GM19238 (cell line): ENCODE measurements at regions not wholly inside any gene's neighbourhood (a gene's known extent, or its start where the extent isn't known, plus 50 kb on each side); places are given as distances from the start of the nearest gene placed in this dataset.

ENCODE experiments used
- DNase-seq: peaks from one replicate; pipeline ENCODE4 v3.0.0; 2011; ENCODE audit warnings: low spot score; ENCODE audit not compliant: insufficient read length

- DNase-seq, result no peak
Observed at GRCh38 chr2:49262801-49263560, 108.7 kb upstream of the FSHR start.

DNA sequence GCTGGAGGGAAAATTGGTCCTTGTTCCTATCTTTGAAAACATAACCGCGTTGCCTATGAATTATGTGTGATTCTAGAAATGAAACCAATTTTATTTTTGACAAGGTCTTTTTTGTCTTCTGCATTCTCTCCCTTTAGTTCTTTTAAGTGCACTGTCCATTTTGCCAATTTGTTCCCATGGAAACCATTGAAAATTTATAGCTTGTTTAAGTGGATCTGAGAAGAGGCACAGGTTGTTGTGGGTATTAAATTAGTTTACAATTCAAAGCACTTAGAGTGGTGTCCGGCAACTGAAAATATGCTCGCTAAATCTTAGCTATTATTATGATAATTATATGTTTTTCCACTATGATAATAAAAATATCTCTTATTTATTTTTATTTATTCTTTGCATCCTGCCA, 107.5 kb upstream of the FSHR start:
- no peak for DNase-seq

DNA sequence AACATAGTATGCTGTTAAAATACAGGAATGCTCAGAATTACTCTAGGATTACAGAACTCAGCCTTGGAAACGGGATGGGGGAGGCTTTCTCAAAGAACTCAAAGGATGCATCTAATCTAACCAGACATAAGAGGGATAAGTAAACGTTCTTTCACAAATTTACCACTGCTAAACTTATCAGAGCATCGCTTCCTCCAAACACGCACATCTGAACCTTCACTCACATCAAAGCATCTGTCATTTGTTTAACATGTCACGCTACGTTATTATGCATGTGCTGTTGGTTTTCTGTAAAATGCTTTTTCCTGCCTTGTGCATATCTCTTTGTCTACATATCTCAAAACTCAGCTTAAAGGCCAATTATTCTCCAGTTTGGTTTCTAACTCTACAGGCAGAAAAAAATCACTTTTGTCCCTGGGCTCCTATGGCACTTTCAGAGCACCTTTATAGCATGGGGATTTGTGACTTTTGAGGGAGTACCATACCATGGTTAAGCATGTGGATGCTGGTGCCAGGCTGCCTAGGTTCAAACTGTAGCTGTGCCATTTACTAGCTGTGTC, 106.7 kb upstream of the FSHR start:
- no peak for DNase-seq

GRCh38 chr2:49259926-49260325, 105.6 kb upstream of the FSHR start:
- no peak for DNase-seq

GRCh38 chr2:49255409-49255971, 101.2 kb upstream of the FSHR start:
- no peak for DNase-seq

DNA sequence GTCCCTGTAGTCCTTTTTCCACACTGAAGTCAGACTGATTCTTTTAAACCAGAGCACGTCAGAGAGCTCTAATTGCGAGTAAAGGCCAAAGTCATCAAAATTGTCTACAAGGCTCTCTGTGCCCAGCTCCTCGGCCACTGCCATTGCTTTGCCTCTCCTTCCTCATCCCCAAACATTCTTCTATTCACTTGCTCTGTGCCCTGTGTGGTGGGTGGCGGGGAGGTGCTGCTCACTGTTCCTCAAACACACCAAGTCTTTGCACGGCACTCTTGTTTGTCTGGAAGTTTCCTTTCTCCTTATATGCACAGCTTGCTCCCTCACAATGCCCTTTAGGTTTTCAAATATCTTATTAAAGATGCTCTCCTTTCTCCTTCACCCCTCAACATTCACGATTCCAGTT, 100.1 kb upstream of the FSHR start:
- DNase-seq, result no peak

GRCh38 chr2:49251766-49252165, 97.5 kb upstream of the FSHR start:
- DNase-seq, result no peak

GRCh38 chr2:49251251-49251650, 96.9 kb upstream of the FSHR start:
- DNase-seq, result no peak

DNA sequence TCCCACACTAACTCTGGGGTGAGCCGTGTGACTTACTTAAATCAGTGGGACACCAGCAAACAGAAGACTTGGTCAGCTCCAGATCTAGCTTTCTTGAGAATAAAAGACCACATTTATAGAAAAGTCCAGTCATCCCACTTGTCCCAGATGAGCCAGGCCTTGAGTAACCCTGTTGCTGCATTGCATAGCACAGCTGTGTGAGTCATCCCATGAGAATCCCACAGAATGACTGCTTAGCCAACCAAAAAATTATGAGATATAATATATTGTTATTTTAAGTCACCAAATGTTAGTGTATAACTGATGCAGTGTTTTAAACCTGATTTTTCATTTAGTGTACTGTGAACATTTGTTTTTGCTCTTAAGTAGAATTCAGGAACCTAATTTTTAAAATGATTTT, 94.2 kb upstream of the FSHR start:
- no peak for DNase-seq

GRCh38 chr2:49241991-49242390, 87.7 kb upstream of the FSHR start:
- no peak for DNase-seq

- DNase-seq, result no peak
Observed at GRCh38 chr2:49241501-49241900, 87.2 kb upstream of the FSHR start.

DNA sequence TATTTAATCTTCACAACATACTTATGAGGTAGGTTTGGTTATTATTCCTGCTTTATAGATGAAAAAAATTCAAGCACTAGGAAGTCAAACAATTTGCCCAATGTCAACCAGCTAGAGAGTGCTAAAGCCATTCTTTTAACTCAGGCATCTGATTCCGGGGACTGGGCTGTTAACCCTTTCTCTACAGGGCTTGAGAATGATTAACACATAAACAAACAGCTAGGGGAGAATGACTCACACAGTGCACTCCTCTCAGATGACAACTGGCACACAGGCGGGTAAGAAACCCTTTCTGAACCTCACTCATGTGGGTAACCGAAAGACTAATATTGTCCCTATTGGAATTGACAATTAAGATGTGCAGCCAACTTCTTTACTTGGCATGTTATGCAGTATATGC, 86.3 kb upstream of the FSHR start:
- DNase-seq, result no peak

GRCh38 chr2:49238604-49238960, 84.3 kb upstream of the FSHR start:
- no peak for DNase-seq

DNA sequence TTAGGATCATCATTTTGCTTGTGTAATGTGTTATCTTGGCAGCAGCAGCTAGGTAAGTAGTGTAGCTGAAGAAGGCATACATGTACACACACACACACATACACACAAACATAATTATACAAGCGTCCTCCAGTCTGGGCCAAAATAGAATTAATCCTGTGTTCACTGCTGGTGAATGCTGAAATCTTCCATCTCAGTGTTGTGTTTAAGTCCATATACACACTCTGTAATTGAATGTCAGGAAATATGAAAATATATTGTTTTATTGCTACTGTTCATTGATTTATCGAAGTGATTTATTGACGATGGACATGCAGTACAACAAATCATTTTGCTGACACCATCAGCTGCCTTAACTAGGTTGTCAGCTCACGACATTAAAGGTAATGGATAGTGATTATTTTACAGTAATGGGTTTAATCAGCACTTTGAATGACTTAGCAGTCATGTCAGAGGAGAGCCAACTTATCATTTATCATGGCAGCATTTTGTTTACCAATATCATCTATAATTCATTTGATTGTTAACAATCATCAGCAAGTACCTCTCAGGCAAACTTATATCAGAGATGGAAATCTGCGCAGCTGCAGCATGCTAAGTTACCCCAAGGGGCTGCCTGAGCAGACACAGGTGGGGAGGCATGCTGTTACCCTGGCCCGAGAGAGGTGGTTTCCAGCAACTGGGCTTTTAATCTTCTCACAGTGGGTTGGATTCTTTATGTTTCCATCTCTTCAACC, 83.7 kb upstream of the FSHR start:
- no peak for DNase-seq

GRCh38 chr2:49236316-49236715, 82.0 kb upstream of the FSHR start:
- no peak for DNase-seq

- no peak for DNase-seq
Observed at GRCh38 chr2:49226360-49226759, 72.0 kb upstream of the FSHR start.

DNA sequence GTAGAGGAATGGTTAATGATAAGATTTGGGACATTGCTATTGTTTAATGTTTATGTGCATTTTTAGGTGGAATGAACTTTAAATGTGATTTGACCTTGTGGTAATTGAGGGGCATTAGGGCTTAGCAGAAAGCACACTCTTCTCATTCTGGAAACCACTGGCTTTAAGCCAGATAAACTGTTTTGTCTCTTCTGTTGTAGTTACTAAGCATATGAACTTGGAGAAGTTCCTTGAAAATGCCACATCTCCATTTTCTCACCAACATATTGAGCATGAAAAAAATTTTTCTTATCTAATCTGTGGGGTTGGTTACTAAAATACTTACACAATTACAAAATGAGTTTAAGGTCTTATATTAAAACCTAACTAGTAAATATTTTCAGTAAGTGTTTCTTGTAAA, 70.8 kb upstream of the FSHR start:
- no peak for DNase-seq

- DNase-seq, result no peak
Observed at GRCh38 chr2:49224426-49225010, 70.2 kb upstream of the FSHR start.

GRCh38 chr2:49222975-49223528, 68.7 kb upstream of the FSHR start:
- no peak for DNase-seq

DNA sequence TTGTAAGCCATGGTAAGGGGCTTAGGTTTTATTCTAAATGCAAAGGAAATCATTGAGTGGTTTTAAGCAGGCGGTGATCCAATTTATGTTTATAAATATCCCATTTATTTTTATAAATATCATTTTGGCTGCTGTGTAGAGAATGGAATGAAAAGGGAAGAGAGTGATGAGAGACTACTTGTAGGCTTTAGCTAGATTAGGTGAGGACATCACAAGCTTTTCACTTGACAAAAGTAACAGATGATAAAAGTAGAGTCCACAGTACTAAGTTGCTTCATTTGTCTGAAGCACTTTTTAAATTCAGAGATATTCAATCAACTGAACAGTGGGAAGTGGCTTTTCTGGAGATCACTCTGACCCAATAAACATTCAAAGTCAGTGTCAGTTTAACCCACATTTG, 65.4 kb upstream of the FSHR start:
- no peak for DNase-seq

GRCh38 chr2:49210191-49210590, 55.9 kb upstream of the FSHR start:
- DNase-seq, result no peak

DNA sequence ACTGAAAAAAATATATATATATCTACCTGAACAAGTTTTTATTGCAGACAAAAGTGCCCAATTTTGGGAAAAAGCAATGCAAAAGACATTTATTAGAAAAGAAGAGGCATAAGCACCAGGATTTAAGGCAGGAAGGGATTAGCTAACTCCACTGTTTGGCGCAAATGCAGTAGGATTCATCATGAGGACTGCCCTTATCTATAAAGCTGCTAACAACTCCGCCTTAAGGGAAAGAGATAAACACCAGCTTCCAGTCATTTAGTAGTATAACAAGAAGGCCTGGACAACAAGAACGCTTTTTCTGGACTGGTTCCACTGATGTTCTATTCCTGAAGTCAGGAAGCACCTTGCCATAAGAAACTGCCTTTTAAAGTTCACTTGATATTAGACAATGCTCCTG, 52.9 kb upstream of the FSHR start:
- no peak for DNase-seq
